ENCODE measurements at regions not wholly inside any gene's neighbourhood (a gene's known extent, or its start where the extent isn't known, plus 50 kb on each side); places are given as distances from the start of the nearest gene placed in this dataset.

GRCh38 chr11:92714111-92714510 is 255.3 kb upstream of the MTNR1B start:
- Mint-ChIP-seq H3K9me3 (no peaks in the 10 kb centered on the region), H3K27me3 (ENCODE audit: low read depth) (no peaks in the 10 kb centered on the region), H3K36me3 (ENCODE audit: low read depth) (no peaks in the 10 kb centered on the region), H3K4me1 (ENCODE audit: low read depth) (no peaks in the 10 kb centered on the region), H3K27ac (no peak overlapping the region), H3K4me3 (ENCODE audit: low read depth) (no peak overlapping the region)
- intact Hi-C loops (cut with micrococcal nuclease): no loop called here
- no peak for DNase-seq (ENCODE audit: low spot score)

- no peaks in the 10 kb centered on the region for H3K36me3 Mint-ChIP-seq (ENCODE audit: low read depth)
- no peaks in the 10 kb centered on the region for H3K27me3 Mint-ChIP-seq (ENCODE audit: low read depth)
- intact Hi-C loops (cut with micrococcal nuclease): no loop called here
- H3K9me3 Mint-ChIP-seq: no peaks in the 10 kb centered on the region
- no peak for DNase-seq (ENCODE audit: low spot score)
- no peaks in the 10 kb centered on the region for H3K4me1 Mint-ChIP-seq (ENCODE audit: low read depth)
- no peak overlapping the region for H3K27ac Mint-ChIP-seq
- H3K4me3 Mint-ChIP-seq (ENCODE audit: low read depth): no peak overlapping the region
Observed at GRCh38 chr11:92717240-92717639, 252.2 kb upstream of the MTNR1B start.

- no peaks in the 10 kb centered on the region for H3K27me3 Mint-ChIP-seq (ENCODE audit: low read depth)
- no peaks in the 10 kb centered on the region for H3K36me3 Mint-ChIP-seq (ENCODE audit: low read depth)
- H3K4me3 Mint-ChIP-seq (ENCODE audit: low read depth): no peak overlapping the region
- peaks cover 6% of the 10 kb centered on the region for H3K9me3 Mint-ChIP-seq
- intact Hi-C loops (cut with micrococcal nuclease): no loop called here
- no peaks in the 10 kb centered on the region for H3K4me1 Mint-ChIP-seq (ENCODE audit: low read depth)
- H3K27ac Mint-ChIP-seq: no peak overlapping the region
- no peak for DNase-seq (ENCODE audit: low spot score)
Observed at GRCh38 chr11:92720385-92720784, 249.1 kb upstream of the MTNR1B start.

- DNase-seq (ENCODE audit: low spot score): no peak
- no peak overlapping the region for H3K4me3 Mint-ChIP-seq (ENCODE audit: low read depth)
- peaks cover 6% of the 10 kb centered on the region for H3K9me3 Mint-ChIP-seq
- no peaks in the 10 kb centered on the region for H3K4me1 Mint-ChIP-seq (ENCODE audit: low read depth)
- intact Hi-C loops (cut with micrococcal nuclease): no loop called here
- H3K27me3 Mint-ChIP-seq (ENCODE audit: low read depth): no peaks in the 10 kb centered on the region
- H3K36me3 Mint-ChIP-seq (ENCODE audit: low read depth): no peaks in the 10 kb centered on the region
- H3K27ac Mint-ChIP-seq: no peak overlapping the region
Observed at GRCh38 chr11:92725352-92725751, 244.1 kb upstream of the MTNR1B start.

GRCh38 chr11:92727123-92727522 is 242.3 kb upstream of the MTNR1B start:
- Mint-ChIP-seq H3K9me3 (peaks cover 6% of the 10 kb centered on the region), H3K4me1 (ENCODE audit: low read depth) (no peaks in the 10 kb centered on the region), H3K36me3 (ENCODE audit: low read depth) (no peaks in the 10 kb centered on the region), H3K27ac (no peak overlapping the region), H3K4me3 (ENCODE audit: low read depth) (no peak overlapping the region), H3K27me3 (ENCODE audit: low read depth) (no peaks in the 10 kb centered on the region)
- no peak for DNase-seq (ENCODE audit: low spot score)
- intact Hi-C loops (cut with micrococcal nuclease): no loop called here

- intact Hi-C loops (cut with micrococcal nuclease): no loop called here
- Mint-ChIP-seq H3K9me3 (peaks cover 6% of the 10 kb centered on the region), H3K27ac (no peak overlapping the region), H3K36me3 (ENCODE audit: low read depth) (no peaks in the 10 kb centered on the region), H3K4me3 (ENCODE audit: low read depth) (no peak overlapping the region), H3K4me1 (ENCODE audit: low read depth) (no peaks in the 10 kb centered on the region), H3K27me3 (ENCODE audit: low read depth) (no peaks in the 10 kb centered on the region)
- no peak for DNase-seq (ENCODE audit: low spot score)
Observed at GRCh38 chr11:92727769-92728168, 241.7 kb upstream of the MTNR1B start.

- Mint-ChIP-seq H3K9me3 (no peaks in the 10 kb centered on the region), H3K27me3 (ENCODE audit: low read depth) (no peaks in the 10 kb centered on the region)
- no peak for DNase-seq (ENCODE audit: low spot score)
Observed at GRCh38 chr11:92728628-92729027, 240.8 kb upstream of the MTNR1B start.

GRCh38 chr11:92735039-92735438 is 234.4 kb upstream of the MTNR1B start:
- Mint-ChIP-seq H3K4me1 (ENCODE audit: low read depth) (no peaks in the 10 kb centered on the region), H3K4me3 (ENCODE audit: low read depth) (no peak overlapping the region)
- intact Hi-C loops (cut with micrococcal nuclease): no loop called here

More at GRCh38 chr11:92728628-92729027, 240.8 kb upstream of the MTNR1B start:
- Mint-ChIP-seq H3K4me3 (ENCODE audit: low read depth) (no peak overlapping the region), H3K27ac (no peak overlapping the region), H3K36me3 (ENCODE audit: low read depth) (no peaks in the 10 kb centered on the region), H3K4me1 (ENCODE audit: low read depth) (no peaks in the 10 kb centered on the region)
- intact Hi-C loops (cut with micrococcal nuclease): no loop called here

GRCh38 chr11:92738276-92738675 is 231.2 kb upstream of the MTNR1B start:
- Mint-ChIP-seq H3K27me3 (ENCODE audit: low read depth) (no peaks in the 10 kb centered on the region), H3K36me3 (ENCODE audit: low read depth) (no peaks in the 10 kb centered on the region), H3K27ac (no peak overlapping the region), H3K4me1 (ENCODE audit: low read depth) (no peaks in the 10 kb centered on the region), H3K4me3 (ENCODE audit: low read depth) (no peak overlapping the region), H3K9me3 (no peaks in the 10 kb centered on the region)
- intact Hi-C loops (cut with micrococcal nuclease): no loop called here
- no peak for DNase-seq (ENCODE audit: low spot score)

More at GRCh38 chr11:92735039-92735438, 234.4 kb upstream of the MTNR1B start:
- Mint-ChIP-seq H3K36me3 (ENCODE audit: low read depth) (no peaks in the 10 kb centered on the region), H3K9me3 (no peaks in the 10 kb centered on the region), H3K27ac (no peak overlapping the region), H3K27me3 (ENCODE audit: low read depth) (no peaks in the 10 kb centered on the region)
- DNase-seq (ENCODE audit: low spot score): no peak

GRCh38 chr11:92739041-92739440 is 230.4 kb upstream of the MTNR1B start:
- H3K27me3 Mint-ChIP-seq (ENCODE audit: low read depth): no peaks in the 10 kb centered on the region
- H3K4me3 Mint-ChIP-seq (ENCODE audit: low read depth): no peak overlapping the region
- H3K36me3 Mint-ChIP-seq (ENCODE audit: low read depth): no peaks in the 10 kb centered on the region
- no peak for DNase-seq (ENCODE audit: low spot score)
- intact Hi-C loops (cut with micrococcal nuclease): no loop called here
- no peak overlapping the region for H3K27ac Mint-ChIP-seq
- H3K9me3 Mint-ChIP-seq: no peaks in the 10 kb centered on the region
- H3K4me1 Mint-ChIP-seq (ENCODE audit: low read depth): no peaks in the 10 kb centered on the region

- no peaks in the 10 kb centered on the region for H3K4me1 Mint-ChIP-seq (ENCODE audit: low read depth)
- no peak overlapping the region for H3K27ac Mint-ChIP-seq
- intact Hi-C loops (cut with micrococcal nuclease): no loop called here
- no peaks in the 10 kb centered on the region for H3K36me3 Mint-ChIP-seq (ENCODE audit: low read depth)
- H3K4me3 Mint-ChIP-seq (ENCODE audit: low read depth): no peak overlapping the region
- no peak for DNase-seq (ENCODE audit: low spot score)
- no peaks in the 10 kb centered on the region for H3K27me3 Mint-ChIP-seq (ENCODE audit: low read depth)
- H3K9me3 Mint-ChIP-seq: no peaks in the 10 kb centered on the region
Observed at GRCh38 chr11:92739491-92739890, 230.0 kb upstream of the MTNR1B start.

- no peak for DNase-seq (ENCODE audit: low spot score)
- no peaks in the 10 kb centered on the region for H3K4me1 Mint-ChIP-seq (ENCODE audit: low read depth)
- no peaks in the 10 kb centered on the region for H3K36me3 Mint-ChIP-seq (ENCODE audit: low read depth)
- H3K4me3 Mint-ChIP-seq (ENCODE audit: low read depth): no peak overlapping the region
- H3K27ac Mint-ChIP-seq: no peak overlapping the region
- H3K27me3 Mint-ChIP-seq (ENCODE audit: low read depth): no peaks in the 10 kb centered on the region
- H3K9me3 Mint-ChIP-seq: no peaks in the 10 kb centered on the region
- intact Hi-C loops (cut with micrococcal nuclease): no loop called here
Observed at GRCh38 chr11:92740276-92740675, 229.2 kb upstream of the MTNR1B start.

GRCh38 chr11:92744929-92745585 is 224.4 kb upstream of the MTNR1B start:
- Mint-ChIP-seq H3K27me3 (ENCODE audit: low read depth) (no peaks in the 10 kb centered on the region), H3K4me1 (ENCODE audit: low read depth) (no peaks in the 10 kb centered on the region), H3K36me3 (ENCODE audit: low read depth) (no peaks in the 10 kb centered on the region), H3K4me3 (ENCODE audit: low read depth) (no peak overlapping the region), H3K27ac (no peak overlapping the region), H3K9me3 (no peaks in the 10 kb centered on the region)
- no peak for DNase-seq (ENCODE audit: low spot score)
- intact Hi-C loops (cut with micrococcal nuclease): no loop called here

- Mint-ChIP-seq H3K4me3 (ENCODE audit: low read depth) (no peak overlapping the region), H3K36me3 (ENCODE audit: low read depth) (no peaks in the 10 kb centered on the region), H3K4me1 (ENCODE audit: low read depth) (no peaks in the 10 kb centered on the region), H3K27me3 (ENCODE audit: low read depth) (no peaks in the 10 kb centered on the region), H3K9me3 (no peaks in the 10 kb centered on the region), H3K27ac (no peak overlapping the region)
- intact Hi-C loops (cut with micrococcal nuclease): no loop called here
- DNase-seq (ENCODE audit: low spot score): no peak
Observed at GRCh38 chr11:92750794-92751193, 218.7 kb upstream of the MTNR1B start.

All from activated T-helper 2 cell treated with anti-CD3 and anti-CD28 coated beads, Interferon-gamma antibody, Interleukin-2, Interleukin-4, amounts not matched to agents 10 μg/mL and 5 μg/mL and 100 μg/mL, durations not matched to agents 14 hours and 24 hours and 36 hours (primary cell).